ENCODE measurements at regions not wholly inside any gene's neighbourhood (a gene's known extent, or its start where the extent isn't known, plus 50 kb on each side); places are given as distances from the start of the nearest gene placed in this dataset.

DNA sequence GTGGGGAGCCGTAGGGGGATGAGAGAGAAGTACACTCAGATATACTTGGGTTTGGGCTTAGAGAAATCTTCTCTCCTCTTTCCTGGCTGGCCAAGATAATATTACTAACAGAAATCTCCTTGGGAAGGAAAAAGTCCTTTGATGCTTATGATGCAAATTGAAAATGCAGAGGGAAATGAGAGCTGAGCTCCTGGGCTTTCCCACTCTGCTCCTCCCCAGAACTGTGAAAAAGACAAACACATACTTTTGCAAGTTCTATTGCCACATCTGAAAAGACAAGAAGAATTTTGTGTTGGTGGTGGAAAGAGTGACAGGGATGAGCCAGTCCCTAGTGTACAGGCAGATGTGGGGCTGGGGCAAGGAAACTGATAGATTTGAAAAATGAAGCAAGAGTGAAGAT, 185.9 kb downstream of the ANKRD60 start:
- Histone ChIP-seq H3K27me3 (no peaks in the 10 kb centered on the region), H3K9me3 (no peaks in the 10 kb centered on the region), H3K27ac (no peak overlapping the region), H3K4me3 (no peak overlapping the region), H3K4me1 (peaks cover under 1 to 4% of the 10 kb centered on the region in 2 donors), H3K36me3 (no peaks in the 10 kb centered on the region)
- intact Hi-C loops (cut with DNase I; ENCODE audit: low total_unique reads), result no loop called here
- TF ChIP-seq, protein P1, sequence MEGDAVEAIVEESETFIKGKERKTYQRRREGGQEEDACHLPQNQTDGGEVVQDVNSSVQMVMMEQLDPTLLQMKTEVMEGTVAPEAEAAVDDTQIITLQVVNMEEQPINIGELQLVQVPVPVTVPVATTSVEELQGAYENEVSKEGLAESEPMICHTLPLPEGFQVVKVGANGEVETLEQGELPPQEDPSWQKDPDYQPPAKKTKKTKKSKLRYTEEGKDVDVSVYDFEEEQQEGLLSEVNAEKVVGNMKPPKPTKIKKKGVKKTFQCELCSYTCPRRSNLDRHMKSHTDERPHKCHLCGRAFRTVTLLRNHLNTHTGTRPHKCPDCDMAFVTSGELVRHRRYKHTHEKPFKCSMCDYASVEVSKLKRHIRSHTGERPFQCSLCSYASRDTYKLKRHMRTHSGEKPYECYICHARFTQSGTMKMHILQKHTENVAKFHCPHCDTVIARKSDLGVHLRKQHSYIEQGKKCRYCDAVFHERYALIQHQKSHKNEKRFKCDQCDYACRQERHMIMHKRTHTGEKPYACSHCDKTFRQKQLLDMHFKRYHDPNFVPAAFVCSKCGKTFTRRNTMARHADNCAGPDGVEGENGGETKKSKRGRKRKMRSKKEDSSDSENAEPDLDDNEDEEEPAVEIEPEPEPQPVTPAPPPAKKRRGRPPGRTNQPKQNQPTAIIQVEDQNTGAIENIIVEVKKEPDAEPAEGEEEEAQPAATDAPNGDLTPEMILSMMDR (IDR thresholded peaks at IDR 0.05), result no peak
- no peak for TF ChIP-seq POLR2A (IDR thresholded peaks at IDR 0.05)
- no peak for DNase-seq

DNA sequence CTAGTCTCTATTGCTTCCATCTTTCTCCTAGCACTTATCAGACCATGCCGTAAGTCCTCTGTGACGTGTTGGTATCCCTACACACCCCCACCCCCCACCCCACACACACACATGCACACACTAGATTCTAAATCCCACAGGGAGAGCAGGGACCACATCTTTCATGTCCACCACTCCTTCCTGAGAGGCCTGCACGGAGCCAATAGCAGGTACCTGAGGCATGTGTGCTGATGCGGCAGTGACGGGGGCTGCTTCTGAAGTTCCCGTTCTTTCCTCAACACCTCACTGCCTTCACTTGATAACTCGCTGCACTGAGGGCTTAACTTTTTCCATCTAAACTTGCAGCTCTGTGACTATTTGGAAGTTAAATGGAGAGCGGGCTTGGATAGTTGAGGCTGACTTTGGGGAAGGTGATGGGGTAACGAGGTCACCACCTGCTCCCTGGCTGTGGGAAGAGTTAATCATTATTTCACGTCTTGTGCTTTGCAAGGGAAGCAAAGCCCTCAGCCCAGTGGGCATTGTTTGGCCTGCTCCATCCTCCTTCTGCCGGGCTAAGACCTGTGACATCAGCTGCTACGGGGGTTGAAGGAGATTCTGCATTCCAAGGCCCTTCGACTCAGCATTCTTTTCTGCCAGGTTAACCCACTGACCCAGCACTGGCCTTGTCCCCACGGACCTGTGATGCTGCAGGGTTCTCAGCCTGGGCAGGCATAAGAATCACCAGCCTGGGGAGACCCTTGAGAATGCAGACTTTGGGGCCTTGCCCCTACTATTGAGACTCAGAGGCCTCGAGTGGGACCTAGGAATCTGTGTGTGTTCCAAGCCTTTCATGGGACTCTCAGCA, 187.8 kb downstream of the ANKRD60 start:
- DNase-seq, result no peak
- H3K9me3 ChIP-seq, result no peaks in the 10 kb centered on the region
- intact Hi-C loops (cut with DNase I; ENCODE audit: low total_unique reads), result no loop called here
- H3K27ac ChIP-seq, result no peak overlapping the region
- no peaks in the 10 kb centered on the region for H3K27me3 ChIP-seq
- no peak overlapping the region for H3K4me3 ChIP-seq
- no peak for TF ChIP-seq POLR2A (IDR thresholded peaks at IDR 0.05)
- TF ChIP-seq, protein P1 (IDR thresholded peaks at IDR 0.05), result no peak
- H3K4me1 ChIP-seq, result no peaks in the 10 kb centered on the region
- no peaks in the 10 kb centered on the region for H3K36me3 ChIP-seq

DNA sequence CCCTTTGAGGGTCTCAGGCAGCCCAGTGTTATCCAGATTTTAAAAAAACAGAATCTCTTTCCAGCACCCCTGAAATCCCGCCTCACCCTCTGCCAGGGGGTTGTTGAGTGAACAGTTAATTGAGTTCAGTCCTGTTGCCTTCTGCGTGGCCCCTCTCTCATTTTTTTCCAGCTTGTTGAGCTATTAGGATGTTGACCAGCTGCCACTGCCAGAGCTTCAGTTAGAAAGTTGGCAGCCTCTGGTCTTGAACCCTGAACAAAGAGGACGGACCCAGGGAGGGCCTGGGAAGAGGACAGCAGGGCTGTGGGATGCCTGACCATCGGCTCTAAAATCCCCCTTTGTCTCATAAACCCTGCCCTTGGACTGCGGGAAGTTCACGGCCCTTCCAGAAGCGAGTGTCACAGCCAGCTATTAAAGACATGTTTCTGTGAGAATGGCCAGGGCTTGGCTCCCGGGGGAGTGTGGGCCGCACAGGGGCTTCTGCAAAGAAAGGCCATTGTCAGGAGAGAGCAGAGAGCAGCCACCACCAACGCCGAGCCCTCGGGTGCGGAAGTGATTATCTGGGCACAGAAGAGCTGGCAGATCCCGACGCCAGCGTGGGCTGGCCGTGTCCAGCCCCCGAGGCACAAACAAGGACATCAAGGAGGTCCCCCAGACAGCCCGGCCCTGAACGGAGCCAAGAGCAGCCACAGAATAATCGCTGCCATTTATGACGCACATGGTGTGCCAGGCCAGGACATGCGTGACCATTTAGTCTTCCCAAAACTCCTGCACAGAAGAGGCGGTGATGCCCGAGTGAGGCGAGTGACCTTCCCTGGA, 189.0 kb downstream of the ANKRD60 start:
- no peak for TF ChIP-seq POLR2A (IDR thresholded peaks at IDR 0.05)
- TF ChIP-seq, protein P1 (IDR thresholded peaks at IDR 0.05), result no peak
- Histone ChIP-seq H3K4me1 (no peaks in the 10 kb centered on the region), H3K27me3 (no peaks in the 10 kb centered on the region), H3K36me3 (no peaks in the 10 kb centered on the region), H3K27ac (no peak overlapping the region), H3K4me3 (no peak overlapping the region), H3K9me3 (no peaks in the 10 kb centered on the region)
- intact Hi-C loops (cut with DNase I; ENCODE audit: low total_unique reads), result no loop called here
- DNase-seq, result no peak

DNA sequence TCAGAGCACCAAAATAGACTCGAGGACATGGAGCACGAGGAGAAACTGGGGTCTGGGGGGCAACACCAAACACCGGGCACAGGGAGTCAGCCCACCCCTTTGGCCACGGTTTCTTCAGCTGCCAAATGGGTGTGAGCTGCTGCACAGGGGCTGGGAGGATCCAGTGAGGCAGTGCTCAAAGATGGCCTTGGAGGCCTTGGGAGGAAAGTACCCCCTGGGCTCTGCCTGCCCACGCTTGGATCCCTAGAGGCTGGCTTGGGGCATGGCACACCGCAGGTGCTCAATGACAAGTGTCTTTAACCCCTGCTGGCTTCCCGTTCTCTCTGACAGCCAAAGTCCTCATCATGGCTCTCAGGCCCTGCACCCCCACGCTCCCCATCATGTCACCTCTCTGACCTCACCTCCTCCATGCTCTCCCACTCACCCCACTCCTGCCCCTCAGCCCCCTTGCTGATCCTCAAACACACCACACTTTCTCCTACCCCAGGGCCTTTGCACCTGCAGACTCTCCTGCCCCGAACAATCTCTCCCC, 190.3 kb downstream of the ANKRD60 start:
- no peaks in the 10 kb centered on the region for H3K9me3 ChIP-seq
- no peaks in the 10 kb centered on the region for H3K4me1 ChIP-seq
- no peaks in the 10 kb centered on the region for H3K27me3 ChIP-seq
- no peak for TF ChIP-seq POLR2A (IDR thresholded peaks at IDR 0.05)
- TF ChIP-seq, protein P1 (IDR thresholded peaks at IDR 0.05), result no peak
- no peaks in the 10 kb centered on the region for H3K36me3 ChIP-seq
- DNase-seq, result no peak
- H3K27ac ChIP-seq, result no peak overlapping the region
- intact Hi-C loops (cut with DNase I; ENCODE audit: low total_unique reads), result no loop called here
- no peak overlapping the region for H3K4me3 ChIP-seq

DNA sequence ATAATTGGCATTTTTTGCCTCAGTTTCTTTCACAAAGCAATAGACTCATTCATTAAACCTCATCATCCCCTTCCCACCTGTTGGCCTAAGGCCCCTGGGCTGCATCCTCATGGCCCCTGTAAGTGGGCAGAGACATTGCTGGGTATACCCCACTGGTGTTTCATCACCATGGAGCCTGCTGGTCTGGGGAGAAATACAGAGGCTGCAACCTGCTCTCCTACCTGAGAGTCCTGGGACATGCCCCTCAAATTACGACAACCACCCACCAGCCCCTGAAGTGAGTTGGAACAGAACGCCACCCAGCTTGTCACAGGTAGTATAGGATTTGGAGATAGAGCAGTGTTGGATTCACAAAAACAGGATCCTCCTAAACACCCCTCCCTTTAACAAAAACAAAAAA, 190.8 kb downstream of the ANKRD60 start:
- DNase-seq, result no peak
- no peaks in the 10 kb centered on the region for H3K4me1 ChIP-seq
- H3K36me3 ChIP-seq, result no peaks in the 10 kb centered on the region
- intact Hi-C loops (cut with DNase I; ENCODE audit: low total_unique reads), result no loop called here
- H3K9me3 ChIP-seq, result no peaks in the 10 kb centered on the region
- no peak overlapping the region for H3K27ac ChIP-seq
- TF ChIP-seq POLR2A (IDR thresholded peaks at IDR 0.05), result no peak
- TF ChIP-seq, protein P1 (IDR thresholded peaks at IDR 0.05), result no peak
- no peaks in the 10 kb centered on the region for H3K27me3 ChIP-seq
- H3K4me3 ChIP-seq, result no peak overlapping the region

Data from uterus (tissue), 3 donors.